ENCODE measurements at regions not wholly inside any gene's neighbourhood (a gene's known extent, or its start where the extent isn't known, plus 50 kb on each side); places are given as distances from the start of the nearest gene placed in this dataset.
"Not testable (repeated sequence)": the region's sequence is repeated elsewhere in the genome, so short reads cannot be mapped to it uniquely, and the experiment has no call there.

GRCh38 chr6:140542863-140543262 is 1168.4 kb upstream of the CITED2 start:
- no peak for DNase-seq (ENCODE audit: low read depth in 2 of 2)

GRCh38 chr6:140541288-140541687 is 1166.8 kb upstream of the CITED2 start:
- DNase-seq (ENCODE audit: low read depth in 2 of 2) = no peak

GRCh38 chr6:140540743-140541142 is 1166.3 kb upstream of the CITED2 start:
- DNase-seq (ENCODE audit: low read depth in 2 of 2) = no peak

GRCh38 chr6:140538926-140539325 is 1164.5 kb upstream of the CITED2 start:
- no peak for DNase-seq (ENCODE audit: low read depth in 2 of 2)

GRCh38 chr6:140537834-140538705 is 1163.6 kb upstream of the CITED2 start:
- no peak for DNase-seq (ENCODE audit: low read depth in 2 of 2)

GRCh38 chr6:140537211-140537610 is 1162.8 kb upstream of the CITED2 start:
- no peak for DNase-seq (ENCODE audit: low read depth in 2 of 2)

- no peak for DNase-seq (ENCODE audit: low read depth in 2 of 2)
Observed at GRCh38 chr6:140535511-140535910, 1161.1 kb upstream of the CITED2 start.

- DNase-seq (ENCODE audit: low read depth in 2 of 2) = no peak
Observed at GRCh38 chr6:140533526-140533925, 1159.1 kb upstream of the CITED2 start.

- DNase-seq (ENCODE audit: low read depth in 2 of 2) = no peak
Observed at GRCh38 chr6:140504776-140505175, 1130.3 kb upstream of the CITED2 start.

- no peak for DNase-seq (ENCODE audit: low read depth in 2 of 2)
Observed at GRCh38 chr6:140500849-140501248, 1126.4 kb upstream of the CITED2 start.

- DNase-seq (ENCODE audit: low read depth in 2 of 2) = no peak
Observed at GRCh38 chr6:140499607-140500006, 1125.2 kb upstream of the CITED2 start.

GRCh38 chr6:140494321-140495108 is 1120.1 kb upstream of the CITED2 start:
- DNase-seq (ENCODE audit: low read depth in 2 of 2) = no peak

GRCh38 chr6:140493470-140493869 is 1119.0 kb upstream of the CITED2 start:
- not testable (repeated sequence) for DNase-seq (ENCODE audit: low read depth in 2 of 2)

GRCh38 chr6:140490081-140490480 is 1115.6 kb upstream of the CITED2 start:
- no peak for DNase-seq (ENCODE audit: low read depth in 2 of 2)

- DNase-seq (ENCODE audit: low read depth in 2 of 2) = no peak
Observed at GRCh38 chr6:140487586-140487985, 1113.1 kb upstream of the CITED2 start.

- no peak for DNase-seq (ENCODE audit: low read depth in 2 of 2)
Observed at GRCh38 chr6:140486450-140487361, 1112.3 kb upstream of the CITED2 start.

GRCh38 chr6:140485740-140486449 is 1111.4 kb upstream of the CITED2 start:
- no peak for DNase-seq (ENCODE audit: low read depth in 2 of 2)

GRCh38 chr6:140480852-140481251 is 1106.4 kb upstream of the CITED2 start:
- no peak for DNase-seq (ENCODE audit: low read depth in 2 of 2)

GRCh38 chr6:140478631-140479030 is 1104.2 kb upstream of the CITED2 start:
- DNase-seq (ENCODE audit: low read depth in 2 of 2) = no peak

- DNase-seq (ENCODE audit: low read depth in 2 of 2) = no peak
Observed at GRCh38 chr6:140475086-140475485, 1100.6 kb upstream of the CITED2 start.

GRCh38 chr6:140464720-140465119 is 1090.3 kb upstream of the CITED2 start:
- no peak for DNase-seq (ENCODE audit: low read depth in 2 of 2)
